T-helper 1 cell treated with Interleukin-12 subunit alpha and Interleukin-12 subunit beta and Interleukin-4 antibody, amounts not matched to agents 30 ng/mL and 1 ng/mL, for 36 hours (primary cell): ENCODE measurements at regions not wholly inside any gene's neighbourhood (a gene's known extent, or its start where the extent isn't known, plus 50 kb on each side); places are given as distances from the start of the nearest gene placed in this dataset.

Source experiments
- intact Hi-C: fragments of 100-400 bp; cut with micrococcal nuclease; formaldehyde crosslinking; loops from one replicate; pipeline ENCODE4 v1.15.1; 2024

DNA sequence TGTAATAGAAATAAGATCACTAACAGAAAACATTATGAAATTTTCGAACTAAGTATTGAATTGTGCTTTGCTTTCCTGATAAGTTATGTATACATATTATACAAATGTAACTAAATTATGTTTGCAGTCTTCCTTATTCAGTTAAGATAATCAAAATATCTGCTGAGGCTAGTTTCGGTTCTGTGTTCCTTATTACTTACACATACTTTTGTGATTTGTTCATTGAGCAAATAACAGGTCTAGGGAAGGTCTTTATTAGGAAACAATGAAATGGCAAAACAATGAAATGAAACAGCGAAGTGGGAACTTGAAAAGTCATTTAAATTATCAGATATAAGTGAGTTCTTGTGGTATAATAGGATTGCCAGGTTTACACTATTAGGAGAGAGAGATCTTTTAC is 352.4 kb downstream of the GRIA2 start:
- intact Hi-C loops, result no loop called here

DNA sequence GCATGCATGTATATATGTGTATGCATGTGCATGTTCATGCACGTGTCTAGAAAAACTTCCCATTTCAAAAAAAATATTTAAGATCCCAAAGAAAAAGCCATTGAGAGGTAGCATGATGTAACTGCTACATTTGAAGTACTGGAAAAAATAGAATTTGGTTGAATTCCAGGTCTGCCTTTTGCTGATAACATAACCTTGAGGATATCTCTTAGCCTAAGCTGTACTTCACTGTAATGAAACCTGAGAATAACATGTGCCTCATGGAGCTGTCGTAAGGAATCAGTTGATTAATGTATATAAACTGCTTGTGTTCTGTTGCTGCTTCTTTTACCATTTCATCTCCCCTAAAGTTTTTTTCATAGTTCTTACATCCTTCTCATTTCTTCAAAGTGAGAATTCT is 351.8 kb downstream of the GRIA2 start:
- intact Hi-C loops, result no loop called here

DNA sequence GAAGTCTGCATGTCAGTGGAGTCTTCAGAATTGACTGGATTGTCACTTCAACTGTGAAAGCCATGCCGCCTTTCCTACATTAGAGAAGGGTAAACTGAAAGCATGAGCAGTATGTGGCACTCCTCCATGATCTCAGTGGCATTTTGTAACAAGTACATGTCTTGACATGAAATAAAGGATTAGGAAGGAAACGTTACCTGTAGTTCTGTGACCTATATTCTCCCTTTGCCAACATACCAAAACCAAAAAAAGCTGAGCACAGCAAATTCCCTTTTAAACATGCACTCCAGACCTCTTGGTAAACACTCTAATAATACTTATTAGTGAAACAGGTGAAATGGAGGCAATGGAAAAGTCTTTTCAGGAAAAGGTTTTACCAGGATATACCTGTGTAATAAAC is 344.2 kb downstream of the GRIA2 start:
- intact Hi-C loops, result no loop called here

DNA sequence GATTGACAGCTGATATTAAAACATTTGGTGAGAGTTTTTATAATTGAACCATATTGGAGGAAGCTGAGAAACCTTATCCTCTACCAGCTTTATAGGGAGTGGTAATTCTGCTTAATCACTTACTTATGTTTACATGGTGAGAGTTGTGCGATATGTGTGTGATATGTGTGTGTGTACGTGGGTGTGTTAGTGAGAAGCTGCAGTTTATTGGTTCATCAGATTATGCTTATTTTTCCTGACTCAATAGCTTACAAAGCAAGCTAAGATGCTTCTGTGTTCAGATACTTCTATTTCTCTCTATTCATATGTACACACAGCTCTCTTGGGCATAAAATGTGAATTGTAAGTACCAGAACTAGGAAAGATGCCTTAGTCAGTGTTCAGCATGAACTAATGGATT is 343.7 kb downstream of the GRIA2 start:
- intact Hi-C loops, result no loop called here

GRCh38 chr4:157558016-157558415 is 337.5 kb downstream of the GRIA2 start:
- intact Hi-C loops, result no loop called here

GRCh38 chr4:157550028-157550427 is 329.5 kb downstream of the GRIA2 start:
- intact Hi-C loops, result no loop called here

DNA sequence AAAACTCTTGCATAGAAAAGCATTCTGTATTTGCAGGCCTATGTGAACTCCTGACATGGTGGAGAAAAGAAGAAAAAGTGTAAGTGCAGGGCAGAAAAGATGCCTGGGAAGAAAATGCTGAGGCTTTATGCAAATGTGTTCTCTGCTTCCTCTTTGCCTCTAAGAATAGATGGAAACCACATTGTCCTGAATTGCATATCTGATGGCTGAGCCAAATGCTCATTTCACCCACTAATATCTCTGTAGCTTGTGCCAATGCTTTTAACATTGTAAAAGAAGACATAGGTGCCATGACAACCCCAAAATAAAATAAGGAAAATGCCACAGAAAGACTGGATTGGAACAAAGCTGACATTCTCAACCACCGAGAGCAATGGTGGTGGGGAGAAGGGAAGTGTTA is 307.4 kb downstream of the GRIA2 start:
- intact Hi-C loops, result no loop called here

DNA sequence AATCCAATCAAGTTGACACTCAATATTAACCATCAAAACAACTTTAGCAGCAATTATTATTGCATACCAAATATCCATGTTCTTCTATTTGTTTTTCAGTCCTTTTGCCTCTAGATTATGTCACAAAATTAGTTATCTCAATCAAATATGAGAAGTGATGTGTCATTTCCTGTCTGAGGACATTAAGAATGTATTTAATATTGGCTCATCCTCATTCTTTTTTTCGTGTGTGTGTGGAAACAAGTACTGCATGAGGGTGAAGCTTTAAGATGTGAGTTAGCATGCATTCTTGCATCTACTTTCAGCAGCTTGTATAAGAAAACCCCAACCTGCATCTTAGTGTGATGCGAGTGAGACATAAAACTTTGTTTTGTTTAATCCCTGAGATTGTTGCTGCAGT is 301.4 kb downstream of the GRIA2 start:
- intact Hi-C loops, result no loop called here

DNA sequence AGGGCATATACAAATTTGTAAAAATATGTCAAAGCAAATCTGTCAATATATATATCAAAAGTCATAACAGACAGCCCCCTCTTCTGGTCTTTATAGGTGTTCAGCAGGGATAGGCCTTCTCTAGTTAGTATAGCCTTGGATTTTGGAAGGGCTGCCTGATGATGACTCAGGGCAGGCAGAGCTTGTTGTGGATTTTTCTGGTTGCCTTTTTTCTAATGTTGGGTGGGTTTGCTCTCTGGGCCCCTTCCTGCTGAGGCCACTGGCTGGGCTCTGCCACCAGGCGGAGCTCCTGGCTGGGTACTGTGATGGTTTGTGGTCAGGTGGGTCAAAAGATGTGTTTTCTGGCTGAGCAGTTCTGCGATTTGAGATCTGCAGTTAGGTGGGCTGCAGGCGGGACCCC is 294.2 kb downstream of the GRIA2 start:
- intact Hi-C loops, result no loop called here

DNA sequence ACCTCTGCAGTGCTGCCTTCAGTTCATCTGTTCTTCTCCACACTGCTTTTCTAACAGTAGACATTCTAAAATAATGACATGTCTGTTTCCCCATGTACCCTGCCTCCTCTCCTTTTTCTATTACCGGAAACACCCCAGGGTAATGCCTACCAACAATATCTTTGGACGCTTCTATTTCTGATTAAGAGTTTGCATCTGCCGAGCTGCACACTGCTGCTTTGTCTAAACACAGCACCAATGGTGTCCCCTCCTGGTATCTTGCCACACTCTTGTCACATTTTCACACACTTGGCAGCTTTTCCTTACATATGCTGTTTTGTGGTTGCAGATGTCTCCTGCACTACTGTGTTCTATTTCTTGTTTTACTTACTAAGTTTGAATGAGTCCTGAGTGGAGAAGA is 288.8 kb downstream of the GRIA2 start:
- intact Hi-C loops, result no loop called here

DNA sequence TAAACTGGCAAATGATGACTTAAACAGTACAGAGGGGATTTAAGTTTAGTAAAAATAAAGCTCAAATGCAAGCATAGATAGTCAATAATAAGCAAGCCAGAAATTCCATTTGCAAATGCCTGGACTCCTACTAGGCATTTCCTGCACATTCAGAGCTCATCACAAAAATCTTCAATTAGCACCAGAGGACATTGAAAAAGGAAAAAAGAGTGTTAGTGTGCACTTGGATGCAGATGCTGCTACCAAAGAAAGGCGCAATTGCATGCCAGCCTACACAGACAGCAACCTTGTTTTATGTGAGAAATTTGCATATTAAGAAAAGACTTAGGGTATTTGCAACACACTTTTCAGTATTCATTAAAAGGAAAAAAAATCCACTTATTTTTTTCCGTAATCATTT is 282.1 kb downstream of the GRIA2 start:
- intact Hi-C loops, result loop anchor here (2.0 kb wide), 1 partner anchor 14 kb away; no protein-coding TSS in a partner anchor

DNA sequence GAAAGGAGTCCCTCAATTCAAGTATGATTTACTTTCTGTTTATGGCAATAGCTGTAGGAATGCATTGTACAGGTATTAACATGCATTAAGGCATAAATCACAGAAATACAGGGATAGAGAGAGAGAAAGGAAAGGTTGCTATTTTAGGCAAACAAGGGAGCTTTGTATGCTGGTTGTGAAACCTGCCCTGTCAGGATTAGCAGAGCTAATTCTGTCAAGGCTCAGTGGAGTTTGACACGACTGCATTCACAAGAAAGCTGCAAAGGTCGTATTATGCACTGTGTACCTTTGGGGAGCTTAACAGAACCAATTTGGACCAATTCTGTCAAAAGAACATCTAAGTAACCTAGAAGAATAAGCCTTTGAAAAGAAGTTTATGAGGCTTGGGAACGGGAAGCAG is 239.3 kb downstream of the GRIA2 start:
- intact Hi-C loops, result no loop called here

DNA sequence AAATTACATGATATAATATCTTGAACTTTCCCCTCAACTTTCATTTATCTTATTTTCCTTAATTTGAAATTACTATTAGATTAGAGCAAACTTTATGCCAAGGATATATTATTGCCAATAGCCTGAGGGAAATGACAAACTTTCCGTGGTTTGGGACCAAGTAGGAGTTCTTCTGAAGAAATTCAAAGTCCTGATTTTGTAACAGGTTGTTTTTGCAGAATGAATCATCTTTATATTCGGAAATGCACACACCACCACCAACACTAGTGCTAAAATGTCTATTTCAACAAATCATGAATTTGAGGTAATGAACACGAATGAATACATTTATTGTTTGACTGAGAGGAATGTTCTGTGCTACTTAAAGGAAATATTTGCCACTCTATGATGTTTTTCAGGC is 226.7 kb downstream of the GRIA2 start:
- intact Hi-C loops, result no loop called here

- intact Hi-C loops, result no loop called here
Measured at GRCh38 chr4:157444014-157444413, 223.5 kb downstream of the GRIA2 start.

DNA sequence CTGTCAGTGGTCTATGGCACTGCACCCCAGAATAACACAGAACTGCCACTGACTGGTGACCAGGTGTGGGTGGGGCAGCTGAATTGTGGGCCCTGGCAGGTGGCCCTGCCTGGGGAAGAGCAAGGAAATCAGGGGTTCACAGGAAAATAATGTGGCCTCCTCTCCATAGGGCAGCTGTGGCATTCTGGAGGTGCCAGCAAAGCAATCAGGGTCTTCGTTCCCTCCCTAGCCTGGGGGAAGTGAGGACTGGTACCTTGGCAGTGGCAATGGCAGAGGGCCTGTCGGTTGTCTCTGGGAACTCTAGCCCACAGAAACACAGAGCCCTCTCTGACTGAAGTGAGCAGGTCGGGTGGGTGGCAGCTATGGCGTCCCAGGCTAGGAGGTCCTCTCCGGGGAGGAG is 223.0 kb downstream of the GRIA2 start:
- intact Hi-C loops, result no loop called here

DNA sequence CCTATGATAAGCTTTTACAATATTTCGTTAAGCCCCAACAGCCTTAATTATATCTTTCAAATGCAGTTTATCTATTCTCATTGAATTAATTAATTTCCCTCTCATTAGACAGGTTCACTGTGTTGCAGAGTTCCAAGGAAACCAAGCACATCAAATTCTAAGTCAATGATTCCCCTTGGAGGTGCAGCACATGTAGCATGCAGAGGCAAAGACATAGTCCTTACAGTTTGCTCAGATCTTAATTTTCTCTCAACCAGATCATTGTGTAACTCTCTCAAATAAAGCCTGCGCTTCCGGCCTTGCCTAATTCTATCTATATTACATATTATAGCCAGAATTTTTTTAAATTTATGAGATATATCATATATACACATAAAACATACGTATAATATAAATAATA is 205.4 kb downstream of the GRIA2 start:
- intact Hi-C loops, result no loop called here

DNA sequence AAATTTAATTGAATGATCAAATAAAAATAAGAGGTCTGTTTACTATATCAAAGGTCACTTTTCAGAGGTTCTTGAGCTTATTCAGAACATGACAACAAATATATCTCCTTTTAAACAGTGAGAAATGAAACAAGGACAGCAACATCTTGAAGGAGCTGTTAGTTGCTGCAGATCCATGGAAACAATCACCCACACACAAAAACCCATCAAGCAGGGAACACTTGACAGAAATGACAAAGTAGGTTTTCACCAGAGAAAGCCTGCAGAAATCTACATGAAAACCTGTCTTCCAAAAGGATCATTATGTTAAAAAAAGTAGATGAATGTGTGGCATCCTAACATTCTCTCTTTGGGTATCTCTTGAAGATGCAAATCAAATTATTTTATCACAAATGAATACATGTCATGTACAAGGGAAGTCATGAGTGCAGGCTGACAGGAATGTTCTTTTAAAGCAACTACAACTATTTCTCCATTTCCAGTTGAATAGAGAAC is 203.0 kb downstream of the GRIA2 start:
- intact Hi-C loops, result no loop called here

DNA sequence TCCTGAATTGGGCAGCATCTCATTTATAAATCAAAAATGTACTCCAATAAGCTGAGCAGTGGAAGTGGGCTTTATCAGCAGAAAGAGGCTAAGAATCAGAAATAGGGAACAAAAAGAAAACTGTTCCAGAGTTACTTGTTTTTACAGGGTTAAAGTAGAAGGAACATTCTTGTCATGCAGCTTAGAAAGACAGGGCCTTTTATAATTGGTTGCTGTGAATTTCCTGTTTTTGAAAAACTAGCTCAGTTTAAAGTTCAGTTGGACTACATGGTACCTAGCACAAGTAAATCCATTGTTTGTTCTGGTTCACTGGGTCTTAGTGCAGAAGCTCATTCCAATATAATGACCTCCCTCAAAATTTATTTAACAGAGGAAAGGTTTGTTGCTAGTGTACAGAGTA is 200.8 kb downstream of the GRIA2 start:
- intact Hi-C loops, result no loop called here
